ENCODE measurements at regions not wholly inside any gene's neighbourhood (a gene's known extent, or its start where the extent isn't known, plus 50 kb on each side); places are given as distances from the start of the nearest gene placed in this dataset.
"Not testable (repeated sequence)": the region's sequence is repeated elsewhere in the genome, so short reads cannot be mapped to it uniquely, and the experiment has no call there.

- H3K9ac ChIP-seq (replicated peaks; ENCODE audit: extremely low read depth, insufficient read depth, low read length); POLR2A ChIA-PET; H3K9me1 ChIP-seq (replicated peaks; ENCODE audit: control insufficient read depth, extremely low read depth, insufficient read depth, low read length); BruUV-seq (replicated peaks); H3K27ac ChIP-seq (ENCODE audit: insufficient read depth, low read depth, low read length); H3K4me1 ChIP-seq (ENCODE audit: control insufficient read depth, extremely low read depth, insufficient read depth, low read length); H2AFZ ChIP-seq (ENCODE audit: low read depth, low read length); FAIRE-seq; dilution Hi-C loops (cut with MboI; ENCODE audit: extremely low pct_ligation_motif_present, low sequenced_read_pairs); H3K9me3 ChIP-seq (replicated peaks; ENCODE audit: control insufficient read depth, insufficient read depth, low read length); DNase-seq (ENCODE audit: low read depth, low spot score); H4K20me1 ChIP-seq (replicated peaks; ENCODE audit: control insufficient read depth, extremely low read depth, insufficient read depth, low read length); intact Hi-C loops (cut with micrococcal nuclease); H3K27me3 ChIP-seq (ENCODE audit: control insufficient read depth in 2 of 2, insufficient read depth in 2 of 2, low read length in 2 of 2); H3K4me3 ChIP-seq (replicated peaks in 1 of 3; ENCODE audit: insufficient read depth in 1 of 3, low read depth in 1 of 3, low read length in 3 of 3); H3K4me2 ChIP-seq (ENCODE audit: insufficient read depth, low read length); H3K36me3 ChIP-seq (ENCODE audit: control insufficient read depth in 2 of 2, extremely low read depth in 1 of 2, insufficient read depth in 2 of 2, low read length in 2 of 2); H3K79me2 ChIP-seq (ENCODE audit: control insufficient read depth, insufficient read depth, low read length): not testable (repeated sequence)
- CTCF ChIA-PET = interaction anchor here (1.8 to 2.4 kb wide), 2 partner anchors 14 to 17 kb away, joined by 4 to 6 read pairs; no protein-coding TSS in a partner anchor
Measured at GRCh38 chr6:34640074-34640849, 56.3 kb downstream of the ILRUN start.

- dilution Hi-C loops (cut with MboI; ENCODE audit: extremely low pct_ligation_motif_present, low sequenced_read_pairs) = no loop called here
- CTCF ChIA-PET = interaction anchor here (0.6 to 2.4 kb wide), 4 partner anchors 11 to 172 kb away, joined by 3 to 12 read pairs (median 4); no protein-coding TSS in a partner anchor
Measured at GRCh38 chr6:34638834-34639736, 57.5 kb downstream of the ILRUN start.

More at GRCh38 chr6:34638834-34639736, 57.5 kb downstream of the ILRUN start:
- no peak for DNase-seq (ENCODE audit: low read depth, low spot score)
- Histone ChIP-seq H3K79me2 (ENCODE audit: control insufficient read depth, insufficient read depth, low read length) (peaks cover 8% of the 10 kb centered on the region), H3K4me3 (replicated peaks in 1 of 3; ENCODE audit: insufficient read depth in 1 of 3, low read depth in 1 of 3, low read length in 3 of 3) (no peak overlapping the region), H3K27me3 (ENCODE audit: control insufficient read depth in 2 of 2, insufficient read depth in 2 of 2, low read length in 2 of 2) (no peaks in the 10 kb centered on the region), H3K9me3 (replicated peaks; ENCODE audit: control insufficient read depth, insufficient read depth, low read length) (no peaks in the 10 kb centered on the region), H3K4me1 (ENCODE audit: control insufficient read depth, extremely low read depth, insufficient read depth, low read length) (no peaks in the 10 kb centered on the region), H2AFZ (ENCODE audit: low read depth, low read length) (no peak overlapping the region), H4K20me1 (replicated peaks; ENCODE audit: control insufficient read depth, extremely low read depth, insufficient read depth, low read length) (peaks cover 3% of the 10 kb centered on the region), H3K9ac (replicated peaks; ENCODE audit: extremely low read depth, insufficient read depth, low read length) (no peak overlapping the region), H3K27ac (ENCODE audit: insufficient read depth, low read depth, low read length) (no peak overlapping the region), H3K4me2 (ENCODE audit: insufficient read depth, low read length) (no peak overlapping the region), H3K9me1 (replicated peaks; ENCODE audit: control insufficient read depth, extremely low read depth, insufficient read depth, low read length) (no peaks in the 10 kb centered on the region), H3K36me3 (ENCODE audit: control insufficient read depth in 2 of 2, extremely low read depth in 1 of 2, insufficient read depth in 2 of 2, low read length in 2 of 2) (no peaks in the 10 kb centered on the region)
- no peak for FAIRE-seq
- BruUV-seq (replicated peaks) = no TSS peak
- POLR2A ChIA-PET = no interaction called here
- intact Hi-C loops (cut with micrococcal nuclease) = no loop called here
- TF ChIP-seq MAX (IDR thresholded peaks at IDR 0.05; ENCODE audit: insufficient read depth, insufficient read length) = no peak

Data from endothelial cell of umbilical vein (primary cell).